ENCODE measurements at regions not wholly inside any gene's neighbourhood (a gene's known extent, or its start where the extent isn't known, plus 50 kb on each side); places are given as distances from the start of the nearest gene placed in this dataset.

DNA sequence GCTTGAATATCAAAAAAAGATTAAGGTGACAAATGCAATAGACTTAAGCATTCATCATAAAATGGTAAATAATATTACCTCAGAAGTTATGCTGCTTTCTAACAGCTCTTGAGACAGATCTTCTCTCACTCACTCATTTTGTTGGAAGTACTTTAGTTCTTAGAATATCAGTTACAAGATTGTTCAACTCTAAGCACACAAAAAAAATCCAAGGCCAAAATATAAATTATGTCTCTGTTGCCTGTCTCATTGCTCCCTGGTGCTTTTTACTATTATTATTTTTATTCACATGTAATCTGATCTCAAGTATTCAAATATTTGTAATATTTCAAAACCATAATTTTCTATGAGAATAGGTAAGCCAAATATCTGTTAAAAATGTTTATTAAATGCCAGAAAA, 259.4 kb upstream of the HSF2 start (continued):
- TF ChIP-seq BCL3 (IDR thresholded peaks at IDR 0.05; ENCODE audit: borderline replicate concordance, insufficient read depth, low read depth, low read length, poor library complexity, severe bottlenecking), result no peak
- no peak for TF ChIP-seq NFYA (IDR thresholded peaks at IDR 0.05; ENCODE audit: borderline replicate concordance, low read depth, low read length)
- no peak for TF ChIP-seq YY1 (IDR thresholded peaks at IDR 0.05; ENCODE audit: low read depth, low read length)
- TF ChIP-seq NR2C1 (IDR thresholded peaks at IDR 0.05), result no peak
- TF ChIP-seq CBX5 (IDR thresholded peaks at IDR 0.05; ENCODE audit: low read depth), result no peak

DNA sequence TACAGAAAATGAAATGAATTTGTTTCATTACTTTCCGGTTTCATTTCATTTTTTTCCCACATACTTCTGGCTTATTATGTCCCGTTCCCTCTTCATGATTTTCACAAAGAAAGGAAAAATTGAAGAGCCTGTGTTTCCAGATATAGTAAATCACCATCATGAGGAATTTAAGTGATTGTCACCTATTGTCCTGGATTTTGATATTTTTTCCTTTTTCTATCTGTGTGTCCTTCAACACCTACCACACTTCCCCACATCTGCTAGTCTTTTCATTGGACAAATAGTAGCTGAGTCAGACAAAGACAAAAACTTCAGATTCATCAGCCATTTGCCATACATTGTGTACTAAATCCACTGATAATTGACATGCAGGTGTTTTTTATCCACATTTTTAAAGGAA, 258.2 kb upstream of the HSF2 start:
- RAD21 ChIA-PET (ENCODE audit: unreplicated experiment), result no interaction called here
- H3K9ac ChIP-seq (ENCODE audit: control insufficient read depth, insufficient read depth, low read length), result no peak overlapping the region
- SMC1A ChIA-PET (ENCODE audit: uncharacterized antibody, unreplicated experiment), result no interaction called here
- no peak overlapping the region for H3K27ac ChIP-seq (ENCODE audit: control insufficient read depth, insufficient read depth)
- no peak overlapping the region for H3K4me3 ChIP-seq
- H3K27me3 ChIP-seq (replicated peaks in 1 of 2; ENCODE audit: control insufficient read depth in 2 of 2, insufficient read depth in 2 of 2, low read length in 1 of 2), result no peaks in the 10 kb centered on the region
- no peaks in the 10 kb centered on the region for H3K4me1 ChIP-seq (ENCODE audit: control insufficient read depth, insufficient read depth, low read length)
- WGBS (ENCODE audit: insufficient coverage, insufficient replicate concordance, low lambda C conversion rate, missing lambda C conversion rate), result 3% methylated on average over 2 of the region's 2 CpGs
- ATAC-seq (no peak), FAIRE-seq (no peak), DNase-seq (ENCODE audit: low read depth, low spot score) (no peak)
- no peaks in the 10 kb centered on the region for H3K79me2 ChIP-seq (ENCODE audit: control insufficient read depth, insufficient read depth, low read length)
- in situ Hi-C loops (cut with MboI), result no loop called here
- no peak overlapping the region for H2AFZ ChIP-seq (ENCODE audit: control insufficient read depth, low read depth, low read length)
- H4K20me1 ChIP-seq (ENCODE audit: control insufficient read depth, insufficient read depth), result no peaks in the 10 kb centered on the region
- TF ChIP-seq, protein P1, sequence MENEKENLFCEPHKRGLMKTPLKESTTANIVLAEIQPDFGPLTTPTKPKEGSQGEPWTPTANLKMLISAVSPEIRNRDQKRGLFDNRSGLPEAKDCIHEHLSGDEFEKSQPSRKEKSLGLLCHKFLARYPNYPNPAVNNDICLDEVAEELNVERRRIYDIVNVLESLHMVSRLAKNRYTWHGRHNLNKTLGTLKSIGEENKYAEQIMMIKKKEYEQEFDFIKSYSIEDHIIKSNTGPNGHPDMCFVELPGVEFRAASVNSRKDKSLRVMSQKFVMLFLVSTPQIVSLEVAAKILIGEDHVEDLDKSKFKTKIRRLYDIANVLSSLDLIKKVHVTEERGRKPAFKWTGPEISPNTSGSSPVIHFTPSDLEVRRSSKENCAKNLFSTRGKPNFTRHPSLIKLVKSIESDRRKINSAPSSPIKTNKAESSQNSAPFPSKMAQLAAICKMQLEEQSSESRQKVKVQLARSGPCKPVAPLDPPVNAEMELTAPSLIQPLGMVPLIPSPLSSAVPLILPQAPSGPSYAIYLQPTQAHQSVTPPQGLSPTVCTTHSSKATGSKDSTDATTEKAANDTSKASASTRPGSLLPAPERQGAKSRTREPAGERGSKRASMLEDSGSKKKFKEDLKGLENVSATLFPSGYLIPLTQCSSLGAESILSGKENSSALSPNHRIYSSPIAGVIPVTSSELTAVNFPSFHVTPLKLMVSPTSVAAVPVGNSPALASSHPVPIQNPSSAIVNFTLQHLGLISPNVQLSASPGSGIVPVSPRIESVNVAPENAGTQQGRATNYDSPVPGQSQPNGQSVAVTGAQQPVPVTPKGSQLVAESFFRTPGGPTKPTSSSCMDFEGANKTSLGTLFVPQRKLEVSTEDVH (IDR thresholded peaks at IDR 0.05; ENCODE audit: low read depth, partially characterized antibody), result no peak
- no peak for TF ChIP-seq EP300 (IDR thresholded peaks at IDR 0.05; ENCODE audit: borderline replicate concordance in 1 of 2, control insufficient read depth in 1 of 2, low read depth in 2 of 2, low read length in 2 of 2)
- TF ChIP-seq YBX1 (IDR thresholded peaks at IDR 0.05), result no peak
- no peak for TF ChIP-seq WRNIP1 (IDR thresholded peaks at IDR 0.05; ENCODE audit: borderline replicate concordance, low read depth, low read length)
- TF ChIP-seq HDGF (IDR thresholded peaks at IDR 0.05), result no peak
- no peak for TF ChIP-seq TARDBP (IDR thresholded peaks at IDR 0.05; ENCODE audit: borderline replicate concordance)
- TF ChIP-seq, protein P2, sequence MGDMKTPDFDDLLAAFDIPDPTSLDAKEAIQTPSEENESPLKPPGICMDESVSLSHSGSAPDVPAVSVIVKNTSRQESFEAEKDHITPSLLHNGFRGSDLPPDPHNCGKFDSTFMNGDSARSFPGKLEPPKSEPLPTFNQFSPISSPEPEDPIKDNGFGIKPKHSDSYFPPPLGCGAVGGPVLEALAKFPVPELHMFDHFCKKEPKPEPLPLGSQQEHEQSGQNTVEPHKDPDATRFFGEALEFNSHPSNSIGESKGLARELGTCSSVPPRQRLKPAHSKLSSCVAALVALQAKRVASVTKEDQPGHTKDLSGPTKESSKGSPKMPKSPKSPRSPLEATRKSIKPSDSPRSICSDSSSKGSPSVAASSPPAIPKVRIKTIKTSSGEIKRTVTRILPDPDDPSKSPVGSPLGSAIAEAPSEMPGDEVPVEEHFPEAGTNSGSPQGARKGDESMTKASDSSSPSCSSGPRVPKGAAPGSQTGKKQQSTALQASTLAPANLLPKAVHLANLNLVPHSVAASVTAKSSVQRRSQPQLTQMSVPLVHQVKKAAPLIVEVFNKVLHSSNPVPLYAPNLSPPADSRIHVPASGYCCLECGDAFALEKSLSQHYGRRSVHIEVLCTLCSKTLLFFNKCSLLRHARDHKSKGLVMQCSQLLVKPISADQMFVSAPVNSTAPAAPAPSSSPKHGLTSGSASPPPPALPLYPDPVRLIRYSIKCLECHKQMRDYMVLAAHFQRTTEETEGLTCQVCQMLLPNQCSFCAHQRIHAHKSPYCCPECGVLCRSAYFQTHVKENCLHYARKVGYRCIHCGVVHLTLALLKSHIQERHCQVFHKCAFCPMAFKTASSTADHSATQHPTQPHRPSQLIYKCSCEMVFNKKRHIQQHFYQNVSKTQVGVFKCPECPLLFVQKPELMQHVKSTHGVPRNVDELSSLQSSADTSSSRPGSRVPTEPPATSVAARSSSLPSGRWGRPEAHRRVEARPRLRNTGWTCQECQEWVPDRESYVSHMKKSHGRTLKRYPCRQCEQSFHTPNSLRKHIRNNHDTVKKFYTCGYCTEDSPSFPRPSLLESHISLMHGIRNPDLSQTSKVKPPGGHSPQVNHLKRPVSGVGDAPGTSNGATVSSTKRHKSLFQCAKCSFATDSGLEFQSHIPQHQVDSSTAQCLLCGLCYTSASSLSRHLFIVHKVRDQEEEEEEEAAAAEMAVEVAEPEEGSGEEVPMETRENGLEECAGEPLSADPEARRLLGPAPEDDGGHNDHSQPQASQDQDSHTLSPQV (IDR thresholded peaks at IDR 0.05), result no peak
- TF ChIP-seq GATAD2B (conservative IDR thresholded peaks at IDR 0.05; ENCODE audit: low read depth), result no peak
- no peak for TF ChIP-seq MTA3 (IDR thresholded peaks at IDR 0.05; ENCODE audit: borderline replicate concordance, low read length)
- no peaks in the 10 kb centered on the region for H3K9me3 ChIP-seq (replicated peaks; ENCODE audit: control insufficient read depth, insufficient read depth, low read length)
- no peaks in the 10 kb centered on the region for H3K36me3 ChIP-seq (ENCODE audit: control insufficient read depth in 2 of 2, insufficient read depth in 2 of 2, low read length in 1 of 2)
- H3K4me2 ChIP-seq (ENCODE audit: control insufficient read depth, insufficient read depth), result no peak overlapping the region
- CTCF ChIA-PET, result no interaction called here
- POLR2A ChIA-PET, result no interaction called here
- intact Hi-C loops (cut with micrococcal nuclease; ENCODE audit: unreplicated experiment), result no loop called here
- BruUV-seq (replicated peaks), result no TSS peak

Measured in GM12878 (cell line).